Breast epithelium (tissue), 3 donors: ENCODE measurements at regions not wholly inside any gene's neighbourhood (a gene's known extent, or its start where the extent isn't known, plus 50 kb on each side); places are given as distances from the start of the nearest gene placed in this dataset.

ENCODE experiments used
- POLR2A ChIP-seq: fragments of 450-650 bp; IDR thresholded peaks from one replicate; pipeline ENCODE4 v1.6.1; 2016; ENCODE audit warnings: antibody characterized with exemption, mild to moderate bottlenecking, moderate library complexity
- POLR2AphosphoS5 ChIP-seq, 3 donors: sonication (generic); formaldehyde crosslinking; IDR thresholded peaks; one replicate each; pipeline ENCODE4 v1.6.1; 2017; ENCODE audit warnings: antibody characterized with exemption in 3 of 3
- TF ChIP-seq, protein P1 (sequence below), 3 donors: fragments of 450-650 bp; IDR thresholded peaks; one replicate each; pipeline ENCODE4 v1.5.1; 2016 to 2017; ENCODE audit warnings: antibody characterized with exemption in 3 of 3, mild to moderate bottlenecking in 3 of 3, moderate library complexity in 3 of 3

DNA sequence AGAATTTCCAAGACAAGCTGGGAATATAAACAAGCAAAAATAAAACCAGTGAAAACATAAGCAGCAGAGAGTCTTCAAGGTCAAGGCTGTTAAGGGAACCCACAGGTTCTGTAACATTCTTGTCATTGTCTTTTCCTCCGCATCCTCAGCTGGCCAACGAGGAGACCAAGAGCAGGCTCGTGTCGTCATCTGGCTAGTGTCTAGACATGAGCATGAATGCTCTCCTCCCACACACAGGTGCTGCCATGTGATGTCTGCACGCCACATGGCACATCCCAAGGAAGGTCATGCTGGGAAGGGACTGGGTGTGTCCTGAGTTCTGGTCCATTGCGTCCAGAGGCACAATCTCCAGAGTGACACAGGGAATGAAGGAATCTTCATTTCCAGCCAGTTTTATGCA, 156.2 kb downstream of the POLR2M start:
- no peak for TF ChIP-seq POLR2A
- TF ChIP-seq, protein P1, sequence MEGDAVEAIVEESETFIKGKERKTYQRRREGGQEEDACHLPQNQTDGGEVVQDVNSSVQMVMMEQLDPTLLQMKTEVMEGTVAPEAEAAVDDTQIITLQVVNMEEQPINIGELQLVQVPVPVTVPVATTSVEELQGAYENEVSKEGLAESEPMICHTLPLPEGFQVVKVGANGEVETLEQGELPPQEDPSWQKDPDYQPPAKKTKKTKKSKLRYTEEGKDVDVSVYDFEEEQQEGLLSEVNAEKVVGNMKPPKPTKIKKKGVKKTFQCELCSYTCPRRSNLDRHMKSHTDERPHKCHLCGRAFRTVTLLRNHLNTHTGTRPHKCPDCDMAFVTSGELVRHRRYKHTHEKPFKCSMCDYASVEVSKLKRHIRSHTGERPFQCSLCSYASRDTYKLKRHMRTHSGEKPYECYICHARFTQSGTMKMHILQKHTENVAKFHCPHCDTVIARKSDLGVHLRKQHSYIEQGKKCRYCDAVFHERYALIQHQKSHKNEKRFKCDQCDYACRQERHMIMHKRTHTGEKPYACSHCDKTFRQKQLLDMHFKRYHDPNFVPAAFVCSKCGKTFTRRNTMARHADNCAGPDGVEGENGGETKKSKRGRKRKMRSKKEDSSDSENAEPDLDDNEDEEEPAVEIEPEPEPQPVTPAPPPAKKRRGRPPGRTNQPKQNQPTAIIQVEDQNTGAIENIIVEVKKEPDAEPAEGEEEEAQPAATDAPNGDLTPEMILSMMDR (IDR thresholded peaks at IDR 0.05): no peak
- no peak for TF ChIP-seq POLR2AphosphoS5 (IDR thresholded peaks at IDR 0.05)
